22Rv1 (cell line): ENCODE measurements at regions not wholly inside any gene's neighbourhood (a gene's known extent, or its start where the extent isn't known, plus 50 kb on each side); places are given as distances from the start of the nearest gene placed in this dataset.

Experiments used
- CTCF ChIP-seq: fragments of 450-650 bp; IDR thresholded peaks from 2 replicates; pipeline ENCODE4 v1.5.1; 2017; ENCODE audit warnings: mild to moderate bottlenecking
- ZFX ChIP-seq: fragments of 450-650 bp; IDR thresholded peaks from 2 replicates; pipeline ENCODE4 v1.6.1; 2017; ENCODE audit warnings: antibody characterized with exemption, borderline replicate concordance

GRCh38 chr10:113414543-113414942 is 138.3 kb upstream of the HABP2 start:
- TF ChIP-seq ZFX (no peak), CTCF (no peak)
